HuH-7 (cell line): ENCODE measurements at regions not wholly inside any gene's neighbourhood (a gene's known extent, or its start where the extent isn't known, plus 50 kb on each side); places are given as distances from the start of the nearest gene placed in this dataset.
A peak's percentile ranks its signal among the peaks of the same experiment; 100 is the strongest.

ENCODE experiments used
- DNase-seq: peaks from one replicate; pipeline ENCODE4 v3.0.0; 2011; ENCODE audit warnings: low spot score

- DNase-seq, result no peak
Measured at GRCh38 chr5:74056107-74056788, 430.3 kb downstream of the ARHGEF28 start.

GRCh38 chr5:74055486-74056106, 429.6 kb downstream of the ARHGEF28 start:
- no peak for DNase-seq

- no peak for DNase-seq
Measured at GRCh38 chr5:74054641-74055421, 428.8 kb downstream of the ARHGEF28 start.

DNA sequence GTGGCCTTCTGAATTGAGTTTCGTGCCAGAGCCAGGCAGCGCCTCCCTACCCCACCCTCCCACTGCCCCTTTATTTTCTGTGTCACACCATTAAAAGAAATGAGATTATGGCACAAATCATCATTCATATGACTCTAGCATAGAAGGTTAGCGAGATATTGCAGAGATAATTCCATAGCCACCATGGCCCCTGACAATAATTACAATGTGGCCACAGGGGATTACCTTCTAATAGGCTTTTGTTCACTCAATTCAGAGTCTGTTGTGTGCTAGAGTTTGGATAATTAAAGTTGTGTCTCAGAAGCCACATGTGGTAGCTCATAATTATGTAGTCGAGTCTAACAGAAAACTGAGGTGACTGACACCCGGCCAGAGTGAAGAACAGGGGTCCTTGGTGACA, 428.1 kb downstream of the ARHGEF28 start:
- DNase-seq, result no peak

GRCh38 chr5:74052441-74053221, 426.6 kb downstream of the ARHGEF28 start:
- no peak for DNase-seq

GRCh38 chr5:74051076-74051475, 425.1 kb downstream of the ARHGEF28 start:
- no peak for DNase-seq

DNA sequence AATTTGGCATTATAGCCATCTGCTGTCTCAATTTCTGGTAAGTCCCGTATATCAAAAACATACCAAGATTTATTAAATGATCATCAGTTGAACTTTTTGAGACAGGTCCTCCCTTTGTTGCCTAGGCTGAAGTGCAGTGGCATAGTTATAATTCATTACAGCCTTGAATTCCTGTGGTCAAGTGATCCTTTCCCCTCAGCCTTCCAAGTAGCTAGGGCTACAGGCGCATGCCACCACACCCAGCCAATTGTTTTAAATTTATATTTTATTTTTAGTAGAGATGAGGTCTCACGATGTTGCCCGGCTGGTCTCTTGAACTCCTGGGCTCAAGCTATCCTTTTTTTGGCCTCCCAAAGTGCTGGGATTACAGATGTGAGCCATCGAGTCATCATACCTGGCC, 418.9 kb downstream of the ARHGEF28 start:
- no peak for DNase-seq

- no peak for DNase-seq
Measured at GRCh38 chr5:74042959-74043358, 417.0 kb downstream of the ARHGEF28 start.

- no peak for DNase-seq
Measured at GRCh38 chr5:74042559-74042958, 416.6 kb downstream of the ARHGEF28 start.

DNA sequence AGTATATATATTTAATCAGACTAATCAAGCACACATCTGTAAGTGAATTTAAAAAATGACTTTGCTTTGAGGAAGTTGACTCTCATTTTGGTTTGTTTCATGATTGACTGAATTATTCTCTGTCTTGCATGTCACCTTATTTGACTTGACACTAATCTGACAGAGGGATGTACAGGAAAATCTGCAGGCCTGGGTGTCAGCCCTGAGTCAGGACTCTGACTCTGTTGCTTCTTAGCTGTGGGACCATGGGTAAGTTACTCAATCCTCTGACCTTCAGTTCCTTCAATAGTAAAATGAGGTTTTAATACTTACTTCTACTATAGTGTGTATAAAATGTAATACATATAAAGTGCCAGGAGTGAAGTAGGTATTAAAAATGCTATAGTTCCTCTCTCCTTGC, 415.9 kb downstream of the ARHGEF28 start:
- DNase-seq, result no peak

DNA sequence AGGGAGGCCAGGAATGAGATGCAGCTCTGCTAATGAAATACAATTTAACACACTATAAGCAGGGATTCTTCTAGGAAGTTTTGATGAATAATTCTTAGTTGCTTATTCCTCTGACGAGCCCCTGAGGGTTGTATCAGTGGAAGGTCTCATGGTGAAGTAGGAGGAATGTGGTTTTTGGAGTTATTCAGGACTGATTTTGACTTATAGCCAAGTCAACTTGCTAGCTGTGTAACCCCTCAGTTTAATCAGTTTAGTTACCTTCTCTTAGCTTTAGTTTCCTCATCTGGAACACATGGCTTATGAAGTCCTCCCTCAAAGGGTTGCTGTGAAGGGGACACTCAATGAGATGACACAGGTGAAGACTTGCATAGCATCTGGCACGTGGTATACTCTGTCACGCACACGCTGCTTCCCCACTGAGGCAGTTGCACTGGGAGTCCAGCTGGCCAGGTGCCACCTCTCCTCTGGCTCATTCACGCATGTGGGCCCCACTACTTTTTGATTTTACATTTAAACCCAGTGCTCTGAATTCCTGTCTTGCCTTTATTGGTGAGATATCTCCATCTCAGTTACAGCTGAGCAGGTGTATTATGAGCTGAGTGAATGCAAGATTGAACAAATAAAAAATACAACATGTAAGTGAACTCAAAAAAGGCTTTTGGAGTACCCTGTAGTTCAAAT, 415.0 kb downstream of the ARHGEF28 start:
- DNase-seq, result no peak

DNA sequence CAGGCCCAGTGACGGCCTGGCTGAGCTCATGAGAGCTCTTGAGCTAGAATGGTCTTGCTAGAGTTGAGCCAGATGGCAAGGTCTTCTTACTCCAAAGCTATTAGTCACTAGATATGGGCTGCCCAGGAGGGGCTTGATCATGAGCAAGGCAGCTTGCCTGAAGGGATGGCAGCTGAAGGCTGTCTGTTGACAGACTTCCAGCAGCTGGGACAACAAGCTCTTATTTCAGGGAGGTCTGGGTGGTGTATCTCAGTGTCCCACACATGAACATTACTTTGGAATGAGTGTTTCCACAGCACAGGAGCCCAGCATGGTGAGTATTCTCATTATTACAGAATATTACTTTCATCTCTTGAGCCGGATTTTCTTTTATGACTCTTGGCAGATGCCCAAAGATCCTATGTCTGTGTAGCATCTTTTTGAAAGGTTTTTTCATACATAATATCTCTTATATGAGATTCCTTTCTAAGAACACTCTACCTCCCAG, 414.1 kb downstream of the ARHGEF28 start:
- no peak for DNase-seq

DNA sequence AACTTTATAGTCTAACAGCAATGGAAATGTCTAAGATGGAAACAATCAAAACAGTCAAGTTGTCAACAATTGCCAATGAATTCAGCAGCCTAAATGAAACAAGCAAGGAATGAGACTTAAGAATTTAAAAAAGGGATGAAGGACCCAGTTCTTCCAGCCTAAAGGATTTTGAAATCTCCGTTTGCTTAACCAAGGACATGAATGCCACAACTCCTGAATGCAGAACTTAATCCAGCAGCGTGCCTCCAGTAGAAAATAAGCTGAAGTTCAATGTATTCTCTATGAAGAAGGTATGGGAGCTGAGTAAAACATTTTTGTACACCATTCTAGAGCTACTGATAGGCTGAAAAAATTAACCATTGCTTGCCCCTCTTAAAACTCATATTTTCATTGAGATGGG, 411.3 kb downstream of the ARHGEF28 start:
- no peak for DNase-seq

- DNase-seq, result peak; percentile 8
Measured at GRCh38 chr5:74035521-74035937, 409.5 kb downstream of the ARHGEF28 start.

DNA sequence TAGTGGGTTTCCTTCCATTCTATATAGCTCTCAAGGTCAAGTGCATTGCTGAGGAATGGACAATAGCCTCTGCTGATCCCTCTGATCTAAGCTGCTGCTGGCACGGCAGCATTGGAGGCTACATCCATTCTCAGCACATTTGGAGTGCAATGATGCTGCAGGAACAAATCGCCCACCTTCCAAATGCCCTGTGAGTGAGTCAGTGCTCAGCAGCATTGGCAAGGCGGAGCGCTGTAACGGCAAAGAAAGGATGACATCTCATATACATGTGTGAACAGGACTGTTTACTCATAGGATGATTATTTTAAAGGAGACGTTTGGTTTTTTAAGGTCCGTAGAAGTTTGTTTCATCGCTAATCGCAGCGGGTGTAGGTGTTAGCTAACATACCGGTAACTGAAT, 408.7 kb downstream of the ARHGEF28 start:
- no peak for DNase-seq

- no peak for DNase-seq
Measured at GRCh38 chr5:74032617-74033016, 406.6 kb downstream of the ARHGEF28 start.

- DNase-seq, result no peak
Measured at GRCh38 chr5:74031536-74031935, 405.5 kb downstream of the ARHGEF28 start.

DNA sequence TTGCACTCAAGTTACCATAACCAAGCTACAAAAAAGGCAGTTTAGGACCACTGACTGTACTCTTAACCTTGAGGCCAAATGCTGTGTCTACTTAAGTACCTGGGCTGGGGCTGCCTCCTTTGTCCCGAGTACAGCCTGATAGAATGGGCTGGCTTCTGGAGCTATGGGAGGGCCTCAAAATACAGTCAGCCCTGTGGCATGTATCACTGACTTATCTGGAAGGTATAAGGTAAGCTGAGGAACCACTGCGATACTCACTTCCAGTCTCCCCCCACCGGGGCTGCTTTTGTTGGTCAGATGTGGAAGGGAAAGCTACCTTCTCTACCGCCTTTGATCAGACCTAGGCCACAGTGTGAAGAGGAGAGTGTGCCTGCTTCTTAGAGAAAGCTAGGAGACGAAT, 404.8 kb downstream of the ARHGEF28 start:
- no peak for DNase-seq

DNA sequence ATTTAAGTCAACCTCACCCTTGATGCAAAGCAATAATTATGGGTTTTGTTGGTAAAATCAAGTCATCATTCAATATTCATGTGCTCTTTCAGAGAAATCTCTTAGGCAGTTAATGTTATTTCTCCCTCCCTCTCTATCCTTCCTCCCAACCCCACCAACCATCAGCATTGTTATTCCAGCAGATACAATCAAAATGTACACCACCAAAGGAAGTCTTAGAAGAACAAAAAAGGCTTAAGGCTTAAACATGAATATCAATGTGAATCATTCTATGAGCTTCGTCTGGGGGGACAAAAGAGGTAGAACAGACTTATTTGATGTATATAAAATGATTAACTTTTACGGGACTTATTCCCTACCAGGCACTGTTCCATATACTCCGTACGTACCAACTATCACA, 404.4 kb downstream of the ARHGEF28 start:
- DNase-seq, result no peak

- no peak for DNase-seq
Measured at GRCh38 chr5:74028976-74029375, 403.0 kb downstream of the ARHGEF28 start.

DNA sequence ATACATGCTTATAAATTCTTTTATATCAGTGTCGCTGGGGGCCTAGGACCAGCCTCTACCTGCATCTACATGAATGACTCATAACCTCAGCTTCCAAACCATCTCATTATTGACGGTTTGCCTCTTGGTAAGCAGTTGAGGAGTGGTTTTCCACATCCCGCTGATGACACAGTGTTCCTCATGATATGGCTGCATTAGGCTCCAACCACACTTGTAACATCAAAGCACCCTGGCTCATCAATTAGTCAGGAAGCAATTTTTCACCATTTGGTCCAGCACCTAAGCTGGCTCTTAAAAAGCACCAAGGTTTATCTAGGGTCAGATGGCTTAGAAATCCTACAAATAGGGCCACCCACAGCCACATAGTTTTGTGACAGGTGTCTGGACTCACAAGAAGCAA, 402.4 kb downstream of the ARHGEF28 start:
- DNase-seq, result no peak
